GM21528 (cell line): ENCODE measurements at regions not wholly inside any gene's neighbourhood (a gene's known extent, or its start where the extent isn't known, plus 50 kb on each side); places are given as distances from the start of the nearest gene placed in this dataset.
"Not testable (repeated sequence)": the region's sequence is repeated elsewhere in the genome, so short reads cannot be mapped to it uniquely, and the experiment has no call there.

Experiments
- ATAC-seq: cut with Tn5 transposase; IDR thresholded peaks from one replicate; pipeline ENCODE4 v1.9.1; 2021; ENCODE audit warnings: mild to moderate bottlenecking, moderate library complexity; ENCODE audit not compliant: unreplicated experiment, low FRiP score

- no peak for ATAC-seq
Measured at GRCh38 chr5:67831048-67831447, 384.5 kb upstream of the PIK3R1 start.

- ATAC-seq = no peak
Measured at GRCh38 chr5:67827541-67827940, 388.0 kb upstream of the PIK3R1 start.

- no peak for ATAC-seq
Measured at GRCh38 chr5:67824852-67825251, 390.7 kb upstream of the PIK3R1 start.

GRCh38 chr5:67817652-67818051 is 397.9 kb upstream of the PIK3R1 start:
- ATAC-seq = no peak

GRCh38 chr5:67816456-67816855 is 399.1 kb upstream of the PIK3R1 start:
- no peak for ATAC-seq

- ATAC-seq = no peak
Measured at GRCh38 chr5:67815455-67816391, 399.8 kb upstream of the PIK3R1 start.

- no peak for ATAC-seq
Measured at GRCh38 chr5:67814569-67815311, 400.8 kb upstream of the PIK3R1 start.

GRCh38 chr5:67813877-67814539 is 401.5 kb upstream of the PIK3R1 start:
- ATAC-seq = no peak

GRCh38 chr5:67809589-67809988 is 406.0 kb upstream of the PIK3R1 start:
- ATAC-seq = no peak

GRCh38 chr5:67808340-67808739 is 407.2 kb upstream of the PIK3R1 start:
- no peak for ATAC-seq

- no peak for ATAC-seq
Measured at GRCh38 chr5:67807439-67807888, 408.1 kb upstream of the PIK3R1 start.

GRCh38 chr5:67806654-67807438 is 408.7 kb upstream of the PIK3R1 start:
- ATAC-seq = no peak

- ATAC-seq = no peak
Measured at GRCh38 chr5:67805666-67806348, 409.7 kb upstream of the PIK3R1 start.

- ATAC-seq = no peak
Measured at GRCh38 chr5:67802766-67803165, 412.8 kb upstream of the PIK3R1 start.

GRCh38 chr5:67799732-67800234 is 415.8 kb upstream of the PIK3R1 start:
- ATAC-seq = no peak

- not testable (repeated sequence) for ATAC-seq
Measured at GRCh38 chr5:67798470-67798869, 417.1 kb upstream of the PIK3R1 start.

- ATAC-seq = no peak
Measured at GRCh38 chr5:67795781-67796477, 419.6 kb upstream of the PIK3R1 start.

- ATAC-seq = no peak
Measured at GRCh38 chr5:67793966-67794365, 421.6 kb upstream of the PIK3R1 start.

GRCh38 chr5:67793418-67793817 is 422.1 kb upstream of the PIK3R1 start:
- no peak for ATAC-seq
